Right ventricle myocardium inferior (tissue), 1 donor: ENCODE measurements at regions not wholly inside any gene's neighbourhood (a gene's known extent, or its start where the extent isn't known, plus 50 kb on each side); places are given as distances from the start of the nearest gene placed in this dataset.
A peak's percentile ranks its signal among the peaks of the same experiment; 100 is the strongest.

Experiments
- ATAC-seq: fragments of 200-7000 bp; cut with Tn5 transposase; one replicate; pipeline ENCODE4 v1.9.1; 2020; ENCODE audit warnings: mild to moderate bottlenecking, moderate library complexity
- DNase-seq: peaks from one replicate; pipeline ENCODE4 v3.0.0; 2021; ENCODE audit errors: missing footprints
- intact Hi-C: fragments of 100-400 bp; cut with DNase I; formaldehyde crosslinking; loops from one replicate; pipeline ENCODE4 v1.11.0; 2022
- donor health status: DM: no; HTN: yes; CAD: no; lungs with severe emphysema.

GRCh38 chr9:694403-695154, 146.9 kb upstream of the DMRT1 start:
- peak; percentile 81 for ATAC-seq
- DNase-seq, result peak; percentile 66
- intact Hi-C loops, result loop anchor here (2.0 to 10.0 kb wide), 4 partner anchors 20 to 77 kb away; no protein-coding TSS in a partner anchor

DNA sequence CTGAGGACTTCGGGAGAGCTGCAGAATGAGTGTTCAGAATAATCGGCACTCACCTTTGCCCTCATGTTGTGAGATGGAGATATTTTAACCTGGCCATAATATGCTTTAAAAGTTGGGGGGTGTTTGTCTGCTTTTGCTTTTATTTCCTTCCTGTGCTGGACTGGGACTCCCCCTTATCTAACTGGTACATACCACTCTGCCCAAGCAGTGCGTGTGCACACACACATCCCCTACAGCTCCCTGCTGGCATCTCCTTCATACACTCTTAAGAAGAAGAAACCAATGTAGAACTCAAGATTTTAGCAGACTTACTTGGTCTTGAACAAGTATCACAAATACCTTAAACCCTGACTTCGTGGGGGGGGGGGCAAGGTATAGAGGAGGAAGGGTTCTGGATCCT, 146.2 kb upstream of the DMRT1 start:
- DNase-seq, result no peak
- intact Hi-C loops, result loop anchor here (2.0 to 10.0 kb wide), 4 partner anchors 20 to 78 kb away; no protein-coding TSS in a partner anchor
- peak; percentile 5 for ATAC-seq

DNA sequence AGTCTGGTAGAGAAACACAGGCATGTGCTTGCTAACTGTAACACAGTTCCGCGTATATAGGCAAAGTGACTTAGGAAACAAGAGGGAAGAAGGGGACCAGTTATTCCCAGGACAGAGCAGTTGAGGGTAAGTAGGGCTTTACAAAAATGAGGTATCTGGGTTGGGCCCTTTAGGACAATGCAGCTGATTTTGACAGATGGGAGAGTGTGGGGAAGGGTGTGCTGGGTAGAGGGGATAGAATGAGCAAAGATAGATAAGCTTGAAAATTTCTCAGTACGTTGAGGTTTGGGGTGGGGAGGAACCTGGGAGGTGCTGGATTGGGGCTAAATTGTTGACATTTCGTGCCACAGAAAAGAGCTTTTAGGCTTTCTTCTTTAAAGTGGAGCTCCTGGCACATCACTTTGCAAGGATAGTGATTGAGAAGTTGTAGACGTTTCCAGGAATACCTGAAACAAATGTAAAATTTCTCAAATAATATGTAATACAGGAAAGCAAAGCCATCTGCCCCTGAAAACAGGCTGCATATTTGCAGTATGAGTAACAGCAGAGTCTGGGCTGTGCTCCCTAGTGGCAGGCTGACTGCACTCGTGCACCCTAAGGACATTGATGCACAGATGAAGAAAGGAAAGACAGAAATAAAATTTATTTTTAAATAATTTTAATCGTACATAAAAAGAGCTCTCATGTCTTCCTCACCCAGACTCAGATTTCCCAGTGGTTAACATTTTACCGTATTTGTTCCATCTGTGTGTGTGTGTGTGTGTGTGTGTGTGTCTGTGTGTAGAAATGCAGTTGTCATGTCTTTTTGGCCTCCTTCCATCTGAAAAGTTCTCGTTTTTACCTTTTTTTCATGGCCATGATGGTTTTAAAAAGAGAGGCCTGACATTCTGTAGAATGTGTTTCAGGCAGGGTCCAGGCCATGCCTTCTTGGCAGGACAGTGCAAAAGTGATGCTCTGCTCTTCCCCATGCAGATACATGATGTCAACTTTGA, 144.9 kb upstream of the DMRT1 start:
- intact Hi-C loops, result loop anchor here (5.0 to 10.0 kb wide), 3 partner anchors 39 to 79 kb away; no protein-coding TSS in a partner anchor
- DNase-seq (no peak), ATAC-seq (peak; percentile 40)

DNA sequence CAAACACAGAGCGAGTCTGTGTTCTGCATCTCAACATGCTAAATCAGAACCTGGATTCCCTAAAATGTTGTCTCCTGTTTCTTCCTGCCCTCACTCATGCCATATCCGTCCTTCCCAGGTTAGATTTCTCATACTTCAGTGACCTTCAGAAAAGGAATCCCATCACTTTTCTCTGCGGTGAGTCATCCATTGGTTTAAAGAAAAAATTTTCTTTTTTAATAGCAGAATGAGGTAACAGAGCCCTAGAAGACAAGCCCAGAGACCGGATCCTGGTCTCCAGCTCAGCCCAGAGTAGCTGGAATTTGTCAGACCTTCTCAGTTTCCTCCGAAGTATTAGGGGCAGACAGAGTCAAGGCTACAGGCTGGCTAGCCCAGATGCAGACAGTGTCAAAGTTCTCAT, 143.2 kb upstream of the DMRT1 start:
- ATAC-seq, result no peak
- DNase-seq, result no peak
- intact Hi-C loops, result loop anchor here (5.0 to 10.0 kb wide), 3 partner anchors 41 to 81 kb away; no protein-coding TSS in a partner anchor

- ATAC-seq, result no peak
- intact Hi-C loops, result loop anchor here (5.0 to 10.0 kb wide), 3 partner anchors 42 to 82 kb away; no protein-coding TSS in a partner anchor
- no peak for DNase-seq
These were observed 142.5 kb upstream of the DMRT1 start for GRCh38 chr9:698954-699353.

GRCh38 chr9:699396-699795, 142.1 kb upstream of the DMRT1 start:
- intact Hi-C loops, result loop anchor here (5.0 to 10.0 kb wide), 3 partner anchors 42 to 82 kb away; no protein-coding TSS in a partner anchor
- no peak for ATAC-seq
- DNase-seq, result no peak

DNA sequence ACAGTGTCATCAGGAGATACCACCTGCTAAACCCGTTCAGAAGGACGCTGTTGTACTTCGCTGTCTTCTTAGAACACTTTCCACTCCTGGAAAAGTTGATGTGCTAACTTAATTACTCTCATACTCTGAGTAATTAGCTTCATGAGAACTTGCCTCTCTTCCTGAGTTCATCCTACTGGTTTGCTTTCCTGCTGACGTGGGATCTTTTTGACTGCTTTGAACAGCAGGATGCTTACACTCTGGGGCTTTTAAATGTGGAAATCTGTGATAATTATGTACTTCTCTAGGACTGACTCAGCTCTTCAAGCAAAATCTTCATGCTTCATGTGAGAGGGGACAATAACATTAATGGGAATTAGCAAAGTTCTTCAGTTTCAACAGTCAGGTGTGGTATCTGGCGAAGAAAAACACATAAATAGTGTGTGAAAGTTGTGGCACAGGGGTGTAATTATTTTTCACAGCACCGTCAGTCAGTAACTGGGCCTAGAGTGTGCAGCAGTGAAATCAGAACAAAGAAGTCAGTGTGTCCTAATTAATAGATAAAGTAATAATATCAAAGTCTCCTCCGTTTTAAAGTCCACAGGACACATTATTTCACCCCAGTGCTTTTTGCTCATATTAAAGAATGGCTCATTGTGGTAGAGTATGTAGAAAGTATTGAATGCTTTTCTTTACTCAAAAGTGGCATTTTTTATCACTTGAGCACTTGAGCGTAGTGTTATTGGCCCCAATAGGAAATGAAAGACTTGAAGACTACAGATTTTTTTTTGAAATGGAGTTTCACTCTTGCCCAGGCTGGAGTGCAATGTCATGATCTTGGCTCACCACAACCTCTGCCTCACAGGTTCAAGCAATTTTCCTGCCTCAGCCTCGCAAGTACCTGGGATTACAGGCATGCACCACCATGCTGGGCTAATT, 140.9 kb upstream of the DMRT1 start:
- intact Hi-C loops, result no loop called here
- ATAC-seq, result no peak
- DNase-seq, result no peak

DNA sequence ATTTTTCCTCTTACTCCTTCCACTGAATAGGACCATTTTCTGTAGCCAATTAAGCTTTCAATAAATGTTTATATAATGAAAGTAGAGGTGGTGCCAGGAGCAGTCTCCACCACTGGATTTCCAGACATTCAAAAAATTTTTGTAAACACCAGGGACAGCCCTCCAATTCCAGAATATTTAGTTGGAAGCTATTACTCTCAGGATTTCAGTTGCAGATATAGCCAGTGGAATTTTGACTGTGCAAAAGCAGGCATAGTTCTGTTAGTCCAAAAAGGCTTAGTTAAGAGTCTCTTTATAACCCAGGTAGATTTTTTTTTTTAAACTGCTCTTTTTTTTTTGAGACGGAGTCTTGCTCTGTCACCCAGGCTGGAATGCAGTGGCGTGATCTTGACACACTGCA, 138.1 kb upstream of the DMRT1 start:
- DNase-seq (no peak), ATAC-seq (no peak)
- intact Hi-C loops, result no loop called here

GRCh38 chr9:706073-706472, 135.4 kb upstream of the DMRT1 start:
- ATAC-seq (no peak), DNase-seq (no peak)
- intact Hi-C loops, result no loop called here

- DNase-seq, result peak; percentile 90
- intact Hi-C loops, result no loop called here
- peak; percentile 72 for ATAC-seq
These were observed 134.7 kb upstream of the DMRT1 start for GRCh38 chr9:706606-707459.

- DNase-seq (no peak), ATAC-seq (no peak)
- intact Hi-C loops, result no loop called here
These were observed 133.3 kb upstream of the DMRT1 start for GRCh38 chr9:708182-708550.

DNA sequence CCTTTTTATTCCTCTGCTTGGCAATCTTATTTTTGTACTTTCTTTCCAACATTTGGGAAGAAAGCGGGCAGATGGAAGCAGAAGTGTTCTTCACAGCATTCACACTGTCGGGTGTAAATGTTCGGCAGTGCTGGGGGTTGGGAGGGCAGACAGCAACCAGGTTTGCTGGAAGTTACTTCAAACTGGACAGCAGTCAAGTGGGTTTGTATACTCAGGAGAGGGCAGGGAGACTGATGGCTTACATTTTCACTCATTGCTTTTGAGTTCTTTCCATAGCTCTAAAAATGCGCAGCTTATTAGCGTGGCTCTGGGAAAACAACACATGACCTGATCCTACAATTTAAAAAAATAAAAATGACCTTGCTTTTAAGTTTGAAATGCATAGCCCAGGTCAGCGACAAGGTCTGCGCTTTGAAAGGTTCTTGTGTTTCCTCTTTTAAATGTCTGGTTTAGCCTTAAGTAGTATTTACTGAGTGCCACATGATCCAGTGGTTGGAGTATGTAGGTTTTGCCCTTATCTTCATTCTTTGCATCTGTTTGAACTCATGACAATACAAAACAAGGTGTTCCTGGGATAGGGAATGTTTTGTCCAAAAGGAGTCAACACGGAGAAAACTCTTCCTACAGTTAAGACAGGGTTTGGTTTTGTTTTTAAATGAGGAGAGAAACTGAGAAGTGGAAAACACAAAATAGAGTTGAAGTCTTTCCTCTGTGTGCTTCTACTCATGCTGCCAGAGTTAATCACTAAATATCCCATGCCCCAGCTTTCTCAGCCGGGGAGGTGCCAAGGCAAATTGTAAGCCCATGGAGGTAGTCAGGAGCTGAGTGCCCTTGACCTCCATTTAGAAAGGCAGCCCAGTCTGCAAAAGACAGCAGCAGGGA, 132.7 kb upstream of the DMRT1 start:
- ATAC-seq, result peak; percentile 30
- intact Hi-C loops, result no loop called here
- DNase-seq, result no peak

DNA sequence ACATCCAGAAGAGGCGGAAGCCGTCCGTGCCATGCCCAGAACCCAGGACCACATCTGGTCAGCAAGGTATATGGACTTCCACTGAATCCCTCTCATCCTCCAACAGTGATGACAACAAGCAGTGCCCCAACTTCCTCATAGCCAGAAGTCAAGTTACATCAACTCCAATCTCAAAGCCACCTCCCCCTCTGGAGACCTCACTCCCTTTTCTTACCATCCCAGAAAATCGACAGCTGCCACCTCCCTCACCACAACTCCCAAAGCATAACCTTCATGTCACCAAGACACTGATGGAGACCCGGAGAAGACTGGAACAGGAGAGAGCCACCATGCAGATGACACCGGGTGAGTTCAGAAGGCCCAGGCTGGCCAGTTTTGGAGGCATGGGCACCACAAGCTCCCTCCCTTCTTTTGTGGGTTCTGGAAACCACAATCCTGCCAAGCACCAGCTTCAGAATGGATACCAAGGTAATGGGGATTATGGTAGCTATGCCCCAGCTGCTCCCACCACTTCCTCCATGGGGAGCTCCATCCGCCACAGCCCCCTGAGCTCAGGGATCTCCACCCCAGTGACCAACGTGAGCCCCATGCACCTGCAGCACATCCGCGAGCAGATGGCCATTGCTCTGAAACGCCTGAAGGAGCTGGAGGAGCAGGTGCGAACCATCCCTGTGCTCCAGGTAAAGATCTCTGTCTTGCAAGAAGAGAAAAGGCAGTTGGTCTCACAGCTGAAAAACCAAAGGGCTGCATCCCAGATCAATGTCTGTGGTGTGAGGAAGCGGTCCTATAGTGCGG, 130.3 kb upstream of the DMRT1 start:
- DNase-seq, result no peak
- no peak for ATAC-seq
- intact Hi-C loops, result no loop called here

DNA sequence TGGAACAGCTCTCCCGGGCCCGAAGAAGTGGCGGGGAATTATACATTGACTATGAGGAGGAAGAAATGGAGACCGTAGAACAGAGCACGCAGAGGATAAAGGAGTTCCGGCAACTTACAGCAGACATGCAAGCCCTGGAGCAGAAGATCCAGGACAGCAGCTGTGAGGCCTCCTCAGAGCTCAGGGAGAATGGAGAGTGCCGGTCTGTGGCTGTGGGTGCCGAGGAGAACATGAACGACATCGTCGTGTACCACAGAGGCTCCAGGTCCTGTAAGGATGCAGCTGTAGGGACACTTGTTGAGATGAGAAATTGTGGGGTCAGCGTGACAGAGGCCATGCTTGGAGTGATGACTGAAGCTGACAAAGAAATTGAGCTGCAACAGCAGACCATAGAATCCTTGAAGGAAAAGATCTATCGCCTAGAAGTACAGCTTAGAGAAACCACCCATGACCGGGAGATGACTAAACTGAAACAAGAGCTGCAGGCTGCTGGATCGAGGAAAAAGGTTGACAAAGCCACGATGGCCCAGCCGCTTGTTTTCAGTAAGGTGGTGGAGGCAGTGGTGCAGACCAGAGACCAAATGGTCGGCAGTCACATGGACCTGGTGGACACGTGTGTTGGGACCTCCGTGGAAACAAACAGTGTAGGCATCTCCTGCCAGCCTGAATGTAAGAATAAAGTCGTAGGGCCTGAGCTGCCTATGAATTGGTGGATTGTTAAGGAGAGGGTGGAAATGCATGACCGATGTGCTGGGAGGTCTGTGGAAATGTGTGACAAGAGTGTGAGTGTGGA, 129.5 kb upstream of the DMRT1 start:
- intact Hi-C loops, result no loop called here
- DNase-seq (no peak), ATAC-seq (no peak)

GRCh38 chr9:712643-713042, 128.9 kb upstream of the DMRT1 start:
- no peak for DNase-seq
- intact Hi-C loops, result no loop called here
- ATAC-seq, result no peak
